ENCODE measurements at regions not wholly inside any gene's neighbourhood (a gene's known extent, or its start where the extent isn't known, plus 50 kb on each side); places are given as distances from the start of the nearest gene placed in this dataset.
"Not testable (repeated sequence)": the region's sequence is repeated elsewhere in the genome, so short reads cannot be mapped to it uniquely, and the experiment has no call there.

DNA sequence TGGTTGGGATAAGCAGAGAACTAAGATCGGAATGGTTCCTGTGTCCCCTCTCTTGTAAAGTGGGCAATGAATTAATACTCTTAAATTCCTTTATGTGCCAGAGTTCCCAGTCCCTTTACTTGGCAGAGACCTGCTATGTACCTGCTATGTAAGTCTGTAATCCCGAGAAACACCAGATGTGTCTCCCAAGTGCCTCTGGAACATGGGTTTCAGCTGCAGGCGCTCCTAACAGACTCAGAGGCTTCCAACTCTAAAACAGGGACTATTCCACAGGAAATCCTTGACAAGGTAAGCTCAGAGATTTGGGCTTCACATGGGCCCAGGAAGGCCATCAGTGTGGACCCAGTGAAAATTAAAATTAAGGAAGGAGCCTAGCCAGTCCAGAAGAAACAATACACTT is 117.7 kb upstream of the PLCL2 start:
- no peak for DNase-seq (ENCODE audit: low read depth)
- TF ChIP-seq, protein P1, sequence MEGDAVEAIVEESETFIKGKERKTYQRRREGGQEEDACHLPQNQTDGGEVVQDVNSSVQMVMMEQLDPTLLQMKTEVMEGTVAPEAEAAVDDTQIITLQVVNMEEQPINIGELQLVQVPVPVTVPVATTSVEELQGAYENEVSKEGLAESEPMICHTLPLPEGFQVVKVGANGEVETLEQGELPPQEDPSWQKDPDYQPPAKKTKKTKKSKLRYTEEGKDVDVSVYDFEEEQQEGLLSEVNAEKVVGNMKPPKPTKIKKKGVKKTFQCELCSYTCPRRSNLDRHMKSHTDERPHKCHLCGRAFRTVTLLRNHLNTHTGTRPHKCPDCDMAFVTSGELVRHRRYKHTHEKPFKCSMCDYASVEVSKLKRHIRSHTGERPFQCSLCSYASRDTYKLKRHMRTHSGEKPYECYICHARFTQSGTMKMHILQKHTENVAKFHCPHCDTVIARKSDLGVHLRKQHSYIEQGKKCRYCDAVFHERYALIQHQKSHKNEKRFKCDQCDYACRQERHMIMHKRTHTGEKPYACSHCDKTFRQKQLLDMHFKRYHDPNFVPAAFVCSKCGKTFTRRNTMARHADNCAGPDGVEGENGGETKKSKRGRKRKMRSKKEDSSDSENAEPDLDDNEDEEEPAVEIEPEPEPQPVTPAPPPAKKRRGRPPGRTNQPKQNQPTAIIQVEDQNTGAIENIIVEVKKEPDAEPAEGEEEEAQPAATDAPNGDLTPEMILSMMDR (IDR thresholded peaks at IDR 0.05; ENCODE audit: insufficient read depth, low read depth, low read length, missing control alignments) = no peak
- H3K4me3 ChIP-seq (ENCODE audit: low read depth, low read length) = no peak overlapping the region

DNA sequence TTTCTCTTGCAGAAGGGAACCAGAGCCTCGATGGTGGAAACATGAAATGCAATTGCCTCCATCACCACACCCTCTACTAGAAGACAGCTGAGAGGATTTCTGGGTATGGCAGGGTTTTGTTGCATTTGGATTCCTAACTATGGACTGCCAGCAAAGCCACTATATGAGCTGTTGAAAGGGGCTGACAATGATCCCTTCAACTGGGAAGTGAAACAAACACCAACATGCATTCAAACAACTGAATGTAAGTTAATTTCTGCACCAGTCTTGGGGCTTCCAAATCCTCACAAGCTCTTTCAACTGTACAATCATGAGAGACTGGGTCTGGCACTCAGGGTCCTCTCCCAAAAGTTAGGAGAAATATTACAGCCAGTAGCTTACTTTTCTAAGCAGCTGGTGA is 116.7 kb upstream of the PLCL2 start:
- DNase-seq (ENCODE audit: low read depth) = no peak
- TF ChIP-seq, protein P1 (IDR thresholded peaks at IDR 0.05; ENCODE audit: insufficient read depth, low read depth, low read length, missing control alignments) = no peak
- no peak overlapping the region for H3K4me3 ChIP-seq (ENCODE audit: low read depth, low read length)

DNA sequence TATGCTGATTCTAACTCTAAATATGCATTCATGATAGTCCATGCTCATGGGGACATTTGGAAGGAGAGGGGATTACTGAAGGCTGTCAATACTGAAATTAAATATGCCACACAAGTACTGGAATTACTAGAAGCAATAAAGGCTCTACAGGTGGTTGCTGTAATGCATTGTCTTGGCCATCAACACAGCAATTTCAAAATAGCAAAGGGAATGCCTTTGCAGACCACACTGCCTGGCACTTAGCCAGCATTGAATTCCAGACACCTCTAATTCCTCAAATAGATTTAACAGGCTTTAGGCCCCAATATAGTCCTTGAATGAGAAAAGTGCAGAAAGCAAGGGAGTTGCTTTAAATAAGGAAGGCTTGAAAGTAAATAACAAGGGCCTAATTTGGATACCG is 115.8 kb upstream of the PLCL2 start:
- no peak for DNase-seq (ENCODE audit: low read depth)
- TF ChIP-seq, protein P1 (IDR thresholded peaks at IDR 0.05; ENCODE audit: insufficient read depth, low read depth, low read length, missing control alignments) = no peak

DNA sequence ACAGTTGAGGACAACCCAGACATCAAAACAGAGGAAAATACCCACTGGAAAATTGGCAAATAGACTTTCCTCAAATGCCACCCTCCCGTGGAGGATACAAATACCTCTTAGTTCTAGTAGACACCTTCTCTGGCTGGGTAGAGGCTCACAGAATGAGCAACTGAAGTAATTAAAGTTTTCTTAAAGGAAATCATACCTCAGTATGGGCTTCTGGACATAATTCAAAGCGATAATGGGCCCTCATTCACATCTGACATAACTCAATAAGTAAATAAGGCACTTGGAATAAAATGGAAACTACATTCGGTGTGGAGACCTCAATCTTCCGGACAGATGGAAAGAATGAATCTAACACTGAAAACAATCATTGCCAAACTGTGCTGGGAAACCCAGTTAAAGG is 115.2 kb upstream of the PLCL2 start:
- H3K4me3 ChIP-seq (ENCODE audit: low read depth, low read length) = no peak overlapping the region
- TF ChIP-seq, protein P1 (IDR thresholded peaks at IDR 0.05; ENCODE audit: insufficient read depth, low read depth, low read length, missing control alignments) = no peak
- DNase-seq (ENCODE audit: low read depth) = no peak

More for the DNA sequence above, 115.8 kb upstream of the PLCL2 start:
- H3K4me3 ChIP-seq (ENCODE audit: low read depth, low read length) = no peak overlapping the region

DNA sequence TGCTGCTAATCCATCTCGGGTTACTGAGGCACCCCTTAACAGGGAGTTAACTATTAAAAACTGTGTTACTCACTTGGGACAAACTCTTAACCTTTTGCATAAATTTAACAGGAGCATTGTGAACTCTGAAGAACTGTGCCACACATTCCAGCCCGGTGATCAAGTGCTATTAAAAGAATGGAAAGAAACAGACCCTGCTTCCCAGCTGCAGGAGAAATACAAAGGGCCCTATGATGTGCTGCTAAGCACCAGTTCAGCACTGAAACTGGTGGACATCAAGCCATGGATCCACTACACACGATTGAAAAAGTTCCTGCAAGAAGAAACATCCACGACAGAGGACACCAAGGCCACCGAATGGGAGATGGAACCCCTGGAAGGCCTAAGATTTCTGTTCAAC is 114.7 kb upstream of the PLCL2 start:
- DNase-seq (ENCODE audit: low read depth) = no peak
- no peak overlapping the region for H3K4me3 ChIP-seq (ENCODE audit: low read depth, low read length)
- TF ChIP-seq, protein P1 (IDR thresholded peaks at IDR 0.05; ENCODE audit: insufficient read depth, low read depth, low read length, missing control alignments) = no peak

DNA sequence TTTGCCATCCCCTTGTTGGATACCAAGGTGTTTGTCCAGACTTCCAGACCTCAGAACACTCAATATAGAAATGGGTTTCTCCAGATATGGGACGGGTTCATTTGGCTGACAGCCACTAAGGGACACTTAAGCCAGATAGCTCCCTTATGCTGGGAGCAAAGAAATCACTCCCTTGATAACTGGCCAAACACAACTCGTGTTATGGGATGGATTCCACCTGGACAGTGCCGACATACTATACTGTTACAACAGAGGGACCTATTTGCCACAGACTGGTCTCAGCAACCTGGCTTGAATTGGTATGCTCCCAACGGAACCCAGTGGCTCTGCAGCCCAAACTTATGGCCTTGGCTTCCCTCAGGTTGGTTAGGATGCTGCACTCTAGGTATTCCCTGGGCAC is 114.0 kb upstream of the PLCL2 start:
- TF ChIP-seq, protein P1 (IDR thresholded peaks at IDR 0.05; ENCODE audit: insufficient read depth, low read depth, low read length, missing control alignments) = no peak
- DNase-seq (ENCODE audit: low read depth) = no peak
- H3K4me3 ChIP-seq (ENCODE audit: low read depth, low read length) = no peak overlapping the region

DNA sequence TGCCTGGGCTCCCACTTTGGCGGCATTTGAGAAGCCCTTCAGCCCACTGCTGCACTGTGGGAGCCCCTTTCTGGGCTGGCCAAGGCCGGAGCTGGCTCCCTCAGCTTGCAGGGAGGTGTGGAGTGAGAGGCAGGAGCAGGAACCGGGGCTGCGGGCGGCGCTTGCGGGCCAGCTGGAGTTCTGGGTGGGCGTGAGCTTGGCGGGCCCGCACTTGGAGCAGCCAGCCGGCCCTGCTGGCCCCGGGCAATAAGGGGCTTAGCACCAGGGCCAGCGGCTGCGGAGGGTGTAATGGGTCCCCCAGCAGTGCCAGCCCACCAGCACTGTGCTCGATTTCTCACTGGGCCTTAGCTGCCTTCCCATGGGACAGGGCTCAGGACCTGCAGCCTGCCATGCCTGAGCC is 111.2 kb upstream of the PLCL2 start:
- DNase-seq (ENCODE audit: low read depth); H3K4me3 ChIP-seq (ENCODE audit: low read depth, low read length): not testable (repeated sequence)

DNA sequence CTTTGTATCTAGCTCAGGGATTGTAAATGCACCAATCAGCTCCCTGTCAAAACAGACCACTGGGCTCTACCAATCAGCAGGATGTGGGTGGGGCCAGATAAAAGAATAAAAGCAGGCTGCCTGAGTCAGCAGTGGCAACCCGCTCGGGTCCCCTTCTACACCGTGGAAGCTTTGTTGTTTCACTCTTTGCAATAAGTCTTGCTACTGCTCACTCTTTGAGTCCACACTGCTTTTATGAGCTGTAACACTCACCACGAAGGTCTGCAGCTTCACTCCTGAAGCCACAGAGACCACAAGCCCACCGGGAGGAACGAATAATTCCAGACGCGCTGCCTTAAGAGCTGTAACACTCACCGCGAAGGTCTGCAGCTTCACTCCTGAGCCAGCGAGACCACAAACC is 110.2 kb upstream of the PLCL2 start:
- not testable (repeated sequence) for H3K4me3 ChIP-seq (ENCODE audit: low read depth, low read length); DNase-seq (ENCODE audit: low read depth)
